ENCODE measurements at regions not wholly inside any gene's neighbourhood (a gene's known extent, or its start where the extent isn't known, plus 50 kb on each side); places are given as distances from the start of the nearest gene placed in this dataset.

GRCh38 chr6:132153221-132153898 is 202.2 kb upstream of the CCN2 start:
- TF ChIP-seq CTCF (IDR thresholded peaks at IDR 0.05), result no peak
- no peak for TF ChIP-seq EZH2phosphoT487 (IDR thresholded peaks at IDR 0.05)

All from neural progenitor cell (in vitro differentiated cells).